ENCODE measurements at regions not wholly inside any gene's neighbourhood (a gene's known extent, or its start where the extent isn't known, plus 50 kb on each side); places are given as distances from the start of the nearest gene placed in this dataset.

GRCh38 chr2:104708967-104709366 lies 144.9 kb upstream of the POU3F3 start:
- DNase-seq = no peak

DNA sequence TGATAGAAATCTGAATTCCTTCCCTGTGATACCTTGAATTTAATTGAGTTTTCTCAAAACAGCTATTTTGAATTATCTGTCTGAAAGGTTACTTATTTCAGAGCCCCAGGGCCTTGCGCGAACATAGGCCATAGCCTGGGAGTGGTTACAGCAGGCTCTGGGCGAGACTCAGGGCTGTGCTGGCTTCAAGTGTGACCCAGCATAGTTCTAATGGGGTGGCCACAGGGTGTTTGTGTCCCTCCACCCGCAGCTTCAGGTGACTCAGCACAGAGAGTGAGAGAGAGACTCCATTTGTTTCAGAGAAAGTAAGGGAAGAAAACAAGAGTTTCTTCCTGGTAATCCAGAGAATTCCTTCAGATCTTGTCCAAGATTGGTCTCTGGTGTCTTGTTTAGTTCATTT lies 137.9 kb upstream of the POU3F3 start:
- DNase-seq = no peak

DNA sequence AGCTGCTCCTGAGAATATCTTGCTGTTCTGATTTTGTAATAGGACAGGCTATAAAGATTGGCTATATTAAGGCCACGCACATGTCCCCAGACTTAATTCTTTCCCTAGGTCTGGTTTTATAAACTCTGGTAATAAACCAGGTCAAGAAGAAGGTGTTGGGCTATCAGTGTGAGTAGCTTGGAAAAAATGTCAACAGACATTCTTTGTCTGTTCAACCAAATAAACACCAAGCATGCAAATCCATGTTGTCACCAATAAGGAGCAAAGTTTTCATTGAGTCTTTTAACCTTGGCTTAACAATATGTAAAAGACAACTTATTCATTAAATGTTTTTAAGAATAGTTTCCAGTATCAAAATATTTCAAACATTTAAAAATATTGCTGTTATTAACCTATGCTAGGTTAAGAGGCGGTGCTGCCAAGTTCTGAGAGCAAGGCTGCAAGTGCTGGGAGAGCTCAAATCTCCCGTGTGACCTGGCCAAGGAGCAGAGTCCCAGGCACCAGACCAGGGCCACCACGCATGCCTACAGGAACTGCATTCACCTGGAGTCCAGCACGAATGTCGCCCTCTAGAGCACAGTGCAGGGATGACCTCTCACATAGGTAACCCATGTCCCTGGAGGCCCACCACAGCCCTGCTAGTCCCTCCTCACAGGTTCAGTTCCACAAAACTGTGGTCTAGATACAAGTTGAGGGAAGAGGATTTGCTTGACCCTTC lies 120.5 kb upstream of the POU3F3 start:
- DNase-seq = no peak

DNA sequence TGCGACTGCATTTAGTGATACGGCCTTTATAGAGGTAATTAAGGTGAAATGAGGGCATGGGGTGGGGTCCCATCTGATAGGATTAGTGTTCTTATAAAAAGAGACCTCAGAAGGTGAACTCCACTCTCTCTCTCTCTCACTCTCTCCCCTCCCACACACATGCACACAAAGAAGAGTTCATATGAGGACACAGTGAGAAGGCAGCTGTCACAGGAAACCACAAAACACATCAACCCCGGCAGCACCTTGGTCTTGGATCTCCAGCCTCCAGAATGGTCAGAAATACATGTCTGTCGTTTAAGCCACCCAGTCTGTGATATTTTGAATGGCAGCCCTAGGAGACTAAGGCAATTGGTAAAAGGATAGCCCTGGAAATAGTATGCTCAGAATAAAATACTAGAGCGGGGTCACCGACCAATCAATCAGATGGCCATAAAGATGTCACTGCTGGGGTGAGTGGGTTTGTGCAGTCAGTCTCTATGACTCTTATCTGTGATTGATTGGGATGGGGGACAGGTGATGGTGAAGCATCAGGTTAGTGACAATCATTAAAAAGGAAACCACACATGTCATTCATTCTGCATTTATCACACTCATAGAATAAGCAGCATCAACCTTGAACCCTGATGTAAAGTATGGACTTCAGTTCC lies 118.9 kb upstream of the POU3F3 start:
- no peak for DNase-seq

DNA sequence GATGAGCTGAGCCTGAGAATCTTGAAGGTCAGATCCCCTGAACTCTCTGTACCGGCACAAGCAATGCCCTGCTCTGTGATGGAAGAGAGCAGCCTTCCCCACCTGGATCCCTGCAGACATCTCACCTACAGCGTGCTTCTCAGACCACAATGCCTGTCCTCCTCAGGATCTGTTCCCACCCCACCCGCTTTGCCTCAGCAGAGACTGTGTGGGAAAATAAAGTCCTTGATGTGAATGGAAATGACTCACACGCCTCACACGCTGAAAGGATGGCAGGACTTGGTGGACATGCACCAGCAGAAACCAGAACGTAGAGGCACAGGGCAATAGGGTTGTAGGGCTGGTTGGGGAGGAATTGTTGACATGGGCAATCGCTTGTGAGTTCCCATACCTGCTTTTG lies 117.9 kb upstream of the POU3F3 start:
- DNase-seq = no peak

DNA sequence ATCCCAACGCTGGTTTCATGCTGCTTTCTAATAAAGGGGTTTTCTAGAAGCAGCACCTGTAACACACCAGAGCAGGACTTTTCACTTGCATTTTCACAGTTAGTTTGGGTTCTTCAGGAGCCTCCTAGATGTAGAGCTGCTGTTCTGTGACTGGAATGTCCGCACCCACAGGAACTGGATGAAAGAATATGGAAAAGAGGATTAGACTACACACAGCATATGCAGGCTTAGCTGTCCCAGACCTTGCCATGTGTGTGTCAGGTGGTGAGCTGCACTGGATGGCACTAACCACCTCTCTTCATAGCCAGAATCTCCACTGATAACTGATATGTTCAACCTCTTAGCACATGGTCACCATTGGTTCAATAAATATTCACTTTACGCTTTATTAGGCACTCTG lies 112.1 kb upstream of the POU3F3 start:
- DNase-seq = no peak

DNA sequence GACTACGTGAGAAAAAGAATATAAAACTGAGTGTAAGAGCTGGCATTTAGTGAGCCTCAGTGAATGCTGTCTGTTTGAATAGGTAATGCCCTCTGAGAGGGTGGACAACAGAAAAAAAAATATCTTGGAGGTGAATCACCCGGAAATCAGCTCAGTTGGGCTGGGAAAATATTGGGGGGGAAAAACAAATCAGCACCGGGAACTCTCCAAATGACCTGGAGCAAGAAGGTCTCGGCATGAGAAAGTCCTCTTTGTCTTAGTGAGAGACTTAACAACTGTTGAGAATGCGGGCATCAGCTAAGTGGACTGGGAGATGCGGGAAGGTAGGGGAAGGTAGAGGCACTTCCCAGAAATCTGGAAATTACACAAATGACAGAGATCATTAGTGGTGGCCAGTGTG lies 109.4 kb upstream of the POU3F3 start:
- no peak for DNase-seq

DNA sequence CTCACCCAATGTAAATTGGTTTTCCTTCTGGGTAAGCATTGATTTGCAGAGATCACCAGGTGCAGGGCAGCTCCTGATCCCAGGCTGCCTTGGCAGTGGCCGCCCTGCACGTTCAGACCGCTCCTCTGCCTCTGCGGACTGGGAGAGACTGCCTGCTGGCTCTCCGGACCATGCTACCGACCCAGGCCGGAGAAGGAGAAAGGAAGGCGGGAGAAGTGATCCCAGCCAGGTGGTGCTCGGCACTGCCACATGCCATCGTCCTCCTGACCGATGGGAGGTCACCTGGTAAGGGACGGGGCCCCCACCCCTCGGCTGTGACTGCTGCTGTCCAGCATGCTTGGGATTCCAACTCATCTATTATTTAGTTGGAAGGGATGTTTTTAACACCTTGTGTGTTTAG lies 108.1 kb upstream of the POU3F3 start:
- no peak for DNase-seq

DNA sequence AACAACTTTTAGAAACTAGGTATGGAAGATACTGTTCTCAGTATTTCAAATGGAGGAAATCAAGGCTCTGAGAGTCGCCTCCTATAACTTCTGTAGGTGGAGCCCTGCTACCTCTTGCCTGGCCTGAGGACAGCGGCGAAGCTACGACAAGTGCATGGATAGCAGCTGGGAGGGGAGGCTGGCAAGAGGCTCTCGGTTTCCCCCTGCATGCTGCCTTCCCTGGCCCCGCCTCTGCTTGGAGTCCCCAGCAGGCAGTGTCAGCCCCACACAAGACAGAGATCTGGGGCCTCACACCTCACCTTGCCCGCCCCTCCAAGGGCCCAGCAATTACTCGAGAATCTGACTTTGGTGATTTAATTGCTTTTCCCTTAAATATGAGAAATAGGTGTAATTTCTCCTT lies 107.6 kb upstream of the POU3F3 start:
- no peak for DNase-seq

DNA sequence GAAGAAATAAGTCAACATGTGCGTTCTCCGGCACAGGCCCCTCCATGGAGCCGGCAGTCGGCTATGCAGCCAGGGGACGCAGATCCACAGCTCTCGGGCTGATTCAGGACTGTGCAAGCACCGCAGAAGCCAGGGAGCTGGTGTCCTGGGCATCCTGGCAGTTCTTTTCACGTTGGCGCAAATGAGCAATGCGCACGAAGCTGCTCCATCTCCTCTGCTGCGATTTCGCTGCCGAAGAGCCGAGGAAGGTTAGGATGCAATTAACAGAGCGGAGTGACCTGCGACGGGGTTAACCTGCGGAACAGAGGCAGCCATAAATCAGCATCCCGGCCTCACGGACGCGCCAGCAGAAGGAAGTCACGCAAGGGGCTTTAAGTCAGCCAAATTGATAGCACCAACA lies 107.1 kb upstream of the POU3F3 start:
- no peak for DNase-seq

- no peak for DNase-seq
These were observed 104.0 kb upstream of the POU3F3 start for GRCh38 chr2:104749856-104750460.

DNA sequence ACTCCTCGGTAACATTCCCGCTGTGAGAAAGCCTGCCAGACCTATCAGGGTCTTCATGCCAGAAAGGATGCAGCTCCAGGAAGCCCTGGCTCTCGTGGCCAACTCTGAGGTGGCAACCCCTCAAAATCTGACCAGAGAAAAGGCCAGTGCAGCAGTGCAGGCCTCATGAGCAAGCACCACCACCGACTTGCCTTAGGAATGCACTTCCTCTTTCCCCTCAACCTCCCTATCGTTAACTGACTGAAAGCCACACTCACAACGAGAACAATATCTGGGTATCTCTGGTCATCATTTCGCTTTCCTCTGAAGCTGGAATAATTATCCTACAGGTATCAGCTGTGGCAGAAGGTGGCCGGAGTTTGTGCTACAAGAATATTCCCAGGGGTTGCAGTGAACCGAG lies 101.4 kb upstream of the POU3F3 start:
- no peak for DNase-seq

DNA sequence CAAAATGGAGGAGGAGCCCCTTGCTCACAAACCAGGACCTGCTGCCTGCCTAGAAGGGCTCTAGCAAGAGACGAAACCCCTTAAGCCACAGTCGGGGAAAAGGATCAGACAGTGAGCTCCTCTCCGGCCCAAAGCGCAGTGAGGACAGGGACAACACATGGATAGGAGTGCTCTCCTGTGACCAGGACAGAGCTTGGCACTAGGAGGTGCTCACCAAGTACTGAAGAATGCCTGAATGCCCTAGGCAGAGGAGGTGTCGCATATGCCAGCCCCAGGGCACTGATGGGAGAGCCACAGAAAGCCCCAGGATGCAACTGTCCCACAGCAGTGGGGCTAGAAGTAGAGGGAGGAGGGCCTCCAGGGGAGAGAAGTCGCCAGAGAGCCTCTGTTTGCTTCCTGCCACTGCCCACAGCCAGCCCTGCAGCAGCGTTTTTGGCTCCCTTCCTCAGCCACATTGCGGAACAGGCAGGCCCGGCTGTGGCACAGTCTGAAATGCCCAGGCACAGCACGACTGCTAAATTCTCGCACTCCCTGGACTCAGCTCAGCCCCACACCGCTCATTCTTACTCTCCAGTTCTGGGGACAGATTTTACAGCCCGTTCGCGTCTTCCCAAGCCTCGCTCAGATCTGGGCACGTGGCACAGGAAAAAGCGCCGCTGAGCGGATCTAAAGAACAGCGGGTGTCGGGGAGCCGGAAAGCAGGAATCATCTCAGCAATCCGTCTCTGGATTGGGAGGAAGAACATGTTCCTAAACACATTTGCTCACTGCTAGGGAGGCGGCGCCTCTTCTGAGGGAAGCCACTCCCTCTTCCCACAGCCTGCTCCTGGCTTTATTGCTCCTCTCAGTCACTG lies 98.7 kb upstream of the POU3F3 start:
- no peak for DNase-seq

GRCh38 chr2:104756118-104756517 lies 97.8 kb upstream of the POU3F3 start:
- DNase-seq = no peak

DNA sequence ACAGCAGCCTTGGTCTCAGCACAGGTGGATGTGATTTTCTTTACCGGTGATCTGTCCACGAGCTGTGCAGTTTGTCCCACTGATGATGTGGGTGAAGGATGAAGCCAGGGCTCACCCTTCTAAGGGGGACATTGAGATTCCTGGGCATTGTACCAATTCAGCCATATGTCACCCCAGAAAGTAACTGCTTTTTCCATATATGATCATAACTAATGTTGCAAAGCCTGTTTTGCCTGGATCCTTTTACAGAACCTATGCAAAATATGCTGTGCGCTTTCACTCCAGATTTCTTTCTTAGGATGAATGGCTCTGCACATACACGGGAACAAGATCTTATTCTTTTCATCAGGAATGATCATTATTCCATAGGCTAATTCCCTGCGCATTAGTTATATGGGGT lies 96.9 kb upstream of the POU3F3 start:
- no peak for DNase-seq

DNA sequence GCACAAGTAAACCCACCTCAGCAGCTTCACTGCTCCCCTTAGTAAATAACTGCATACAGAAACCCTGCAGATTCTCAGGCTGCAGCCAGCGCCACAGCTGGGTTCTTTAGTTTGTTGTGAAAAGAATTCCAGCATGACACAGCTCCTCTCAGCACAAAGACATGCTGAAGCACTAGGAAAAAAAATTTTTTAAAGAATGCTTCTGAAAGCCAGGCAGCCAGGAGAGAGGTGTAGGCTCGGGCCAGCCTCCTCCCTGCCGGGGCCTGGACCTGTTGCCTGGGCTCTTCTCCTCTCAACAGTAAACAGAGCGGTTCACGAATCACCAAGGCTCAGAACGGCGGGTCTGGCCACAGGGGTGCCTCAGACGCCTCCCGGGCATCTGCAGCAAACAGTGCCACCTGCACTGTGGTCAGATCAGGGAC lies 95.7 kb upstream of the POU3F3 start:
- DNase-seq = peak; percentile 44

DNA sequence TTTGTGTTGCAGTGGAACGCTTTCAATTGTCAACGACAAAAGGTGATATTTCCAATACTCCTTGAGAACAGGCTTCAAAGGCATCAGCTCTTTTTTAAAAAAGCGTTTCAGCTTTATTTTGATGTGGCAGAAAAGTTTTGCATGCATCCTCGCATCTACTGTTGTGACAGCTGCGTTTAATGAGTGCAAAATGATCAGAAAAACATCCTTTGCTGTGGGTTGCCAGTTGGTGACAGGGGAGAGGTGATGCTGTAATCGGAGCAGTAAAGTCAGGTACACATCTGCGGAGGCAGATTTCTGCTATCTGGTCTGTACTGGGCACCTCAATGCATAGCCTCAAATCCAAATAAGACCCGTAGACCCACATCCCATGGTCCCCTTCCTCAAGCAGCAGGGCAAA lies 91.9 kb upstream of the POU3F3 start:
- no peak for DNase-seq

DNA sequence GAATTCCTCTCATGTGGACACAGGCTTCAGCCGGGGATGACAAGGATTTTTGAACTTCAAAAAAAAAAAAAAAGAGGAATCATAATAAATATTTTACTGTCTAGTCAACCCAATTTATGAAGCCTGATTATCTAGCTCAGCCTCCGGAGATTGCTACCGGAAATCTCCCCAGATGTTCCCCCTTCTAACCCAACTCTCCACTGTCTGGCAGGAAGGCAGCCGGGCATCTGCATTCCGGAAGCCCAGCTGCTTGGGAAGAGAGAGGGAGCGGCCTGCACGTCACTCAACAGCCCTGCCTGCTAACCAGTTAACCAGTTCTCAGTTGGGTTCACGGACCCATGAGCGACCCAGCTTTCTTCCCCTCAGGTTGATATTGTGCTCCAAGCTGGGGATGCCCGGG lies 87.2 kb upstream of the POU3F3 start:
- DNase-seq = no peak

- no peak for DNase-seq
These were observed 85.2 kb upstream of the POU3F3 start for GRCh38 chr2:104768694-104769093.

GRCh38 chr2:104769096-104769495 lies 84.8 kb upstream of the POU3F3 start:
- DNase-seq = no peak

GRCh38 chr2:104772996-104773395 lies 80.9 kb upstream of the POU3F3 start:
- DNase-seq = no peak

- no peak for DNase-seq
These were observed 79.3 kb upstream of the POU3F3 start for GRCh38 chr2:104774631-104775030.

GRCh38 chr2:104777721-104778120 lies 76.2 kb upstream of the POU3F3 start:
- DNase-seq = no peak

GRCh38 chr2:104781151-104781550 lies 72.8 kb upstream of the POU3F3 start:
- no peak for DNase-seq

Measured in retina (tissue), 1 donor.